SIG-M5 (cell line): ENCODE measurements at regions not wholly inside any gene's neighbourhood (a gene's known extent, or its start where the extent isn't known, plus 50 kb on each side); places are given as distances from the start of the nearest gene placed in this dataset.

Experiments used
- DNase-seq: peaks from one replicate; lab custom pipeline; 2025; lab: John Stamatoyannopoulos, UW

GRCh38 chr17:73985466-73986015 lies 217.9 kb upstream of the RPL38 start:
- DNase-seq: no peak

GRCh38 chr17:73986641-73987177 lies 216.8 kb upstream of the RPL38 start:
- DNase-seq: no peak

GRCh38 chr17:73987395-73987794 lies 216.1 kb upstream of the RPL38 start:
- no peak for DNase-seq

- no peak for DNase-seq
Measured at GRCh38 chr17:73987845-73988509, 215.5 kb upstream of the RPL38 start.

- no peak for DNase-seq
Measured at GRCh38 chr17:73989671-73990070, 213.8 kb upstream of the RPL38 start.

- DNase-seq: no peak
Measured at GRCh38 chr17:73990290-73990689, 213.2 kb upstream of the RPL38 start.

GRCh38 chr17:73991260-73991659 lies 212.2 kb upstream of the RPL38 start:
- DNase-seq: no peak

GRCh38 chr17:73994946-73995345 lies 208.5 kb upstream of the RPL38 start:
- no peak for DNase-seq

GRCh38 chr17:73997059-73997458 lies 206.4 kb upstream of the RPL38 start:
- no peak for DNase-seq

GRCh38 chr17:73998249-73998648 lies 205.2 kb upstream of the RPL38 start:
- DNase-seq: no peak

- DNase-seq: no peak
Measured at GRCh38 chr17:73998653-73999645, 204.5 kb upstream of the RPL38 start.

GRCh38 chr17:74001145-74001544 lies 202.3 kb upstream of the RPL38 start:
- no peak for DNase-seq

- DNase-seq: no peak
Measured at GRCh38 chr17:74002241-74002640, 201.2 kb upstream of the RPL38 start.

GRCh38 chr17:74004056-74004455 lies 199.4 kb upstream of the RPL38 start:
- DNase-seq: no peak

- DNase-seq: no peak
Measured at GRCh38 chr17:74005790-74006189, 197.7 kb upstream of the RPL38 start.

GRCh38 chr17:74006371-74006770 lies 197.1 kb upstream of the RPL38 start:
- no peak for DNase-seq

- DNase-seq: no peak
Measured at GRCh38 chr17:74008196-74008595, 195.3 kb upstream of the RPL38 start.

- no peak for DNase-seq
Measured at GRCh38 chr17:74009056-74009625, 194.3 kb upstream of the RPL38 start.

GRCh38 chr17:74010903-74011302 lies 192.6 kb upstream of the RPL38 start:
- DNase-seq: no peak

GRCh38 chr17:74011966-74012365 lies 191.5 kb upstream of the RPL38 start:
- no peak for DNase-seq

GRCh38 chr17:74012465-74012864 lies 191.0 kb upstream of the RPL38 start:
- DNase-seq: no peak

GRCh38 chr17:74015316-74015715 lies 188.2 kb upstream of the RPL38 start:
- DNase-seq: no peak
